ENCODE measurements at regions not wholly inside any gene's neighbourhood (a gene's known extent, or its start where the extent isn't known, plus 50 kb on each side); places are given as distances from the start of the nearest gene placed in this dataset.

DNA sequence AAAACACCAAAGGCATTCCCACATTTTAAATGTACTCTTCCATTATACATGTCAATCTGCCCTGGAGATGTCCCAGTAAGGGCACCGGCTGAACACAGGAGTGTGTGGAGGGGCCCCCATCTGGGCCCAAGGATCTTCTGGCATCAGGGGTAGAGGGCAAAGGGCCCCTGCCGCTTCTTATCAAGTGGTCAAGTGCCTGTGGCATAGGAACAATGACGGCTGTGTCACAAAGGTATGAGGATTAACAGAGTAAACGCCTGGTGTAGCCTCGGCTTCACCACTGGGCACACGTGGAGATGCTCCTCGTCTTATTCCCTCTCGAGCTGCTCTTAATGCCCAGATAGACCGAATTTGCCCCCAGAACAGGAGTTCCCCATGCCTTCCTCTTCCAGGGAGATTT is 169.7 kb upstream of the GLI2 start:
- Histone ChIP-seq H3K9me3 (no peaks in the 10 kb centered on the region), H3K4me1 (peaks cover 9 to 25% of the 10 kb centered on the region in 2 donors), H3K36me3 (no peaks in the 10 kb centered on the region), H3K27ac (peak overlapping the region in 1 of 2 donors; percentile 49), H3K27me3 (no peaks in the 10 kb centered on the region), H3K4me3 (peak overlapping the region in 1 of 2 donors; percentile 9)
- no peak for DNase-seq (ENCODE audit: low spot score in 2 of 2)
- intact Hi-C loops (cut with DNase I), result loop anchor here (1.0 to 5.0 kb wide), 5 partner anchors 26 to 314 kb away; partner anchors contain the start of gene RALB
- TF ChIP-seq, protein P1, sequence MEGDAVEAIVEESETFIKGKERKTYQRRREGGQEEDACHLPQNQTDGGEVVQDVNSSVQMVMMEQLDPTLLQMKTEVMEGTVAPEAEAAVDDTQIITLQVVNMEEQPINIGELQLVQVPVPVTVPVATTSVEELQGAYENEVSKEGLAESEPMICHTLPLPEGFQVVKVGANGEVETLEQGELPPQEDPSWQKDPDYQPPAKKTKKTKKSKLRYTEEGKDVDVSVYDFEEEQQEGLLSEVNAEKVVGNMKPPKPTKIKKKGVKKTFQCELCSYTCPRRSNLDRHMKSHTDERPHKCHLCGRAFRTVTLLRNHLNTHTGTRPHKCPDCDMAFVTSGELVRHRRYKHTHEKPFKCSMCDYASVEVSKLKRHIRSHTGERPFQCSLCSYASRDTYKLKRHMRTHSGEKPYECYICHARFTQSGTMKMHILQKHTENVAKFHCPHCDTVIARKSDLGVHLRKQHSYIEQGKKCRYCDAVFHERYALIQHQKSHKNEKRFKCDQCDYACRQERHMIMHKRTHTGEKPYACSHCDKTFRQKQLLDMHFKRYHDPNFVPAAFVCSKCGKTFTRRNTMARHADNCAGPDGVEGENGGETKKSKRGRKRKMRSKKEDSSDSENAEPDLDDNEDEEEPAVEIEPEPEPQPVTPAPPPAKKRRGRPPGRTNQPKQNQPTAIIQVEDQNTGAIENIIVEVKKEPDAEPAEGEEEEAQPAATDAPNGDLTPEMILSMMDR (IDR thresholded peaks at IDR 0.05), result no peak

DNA sequence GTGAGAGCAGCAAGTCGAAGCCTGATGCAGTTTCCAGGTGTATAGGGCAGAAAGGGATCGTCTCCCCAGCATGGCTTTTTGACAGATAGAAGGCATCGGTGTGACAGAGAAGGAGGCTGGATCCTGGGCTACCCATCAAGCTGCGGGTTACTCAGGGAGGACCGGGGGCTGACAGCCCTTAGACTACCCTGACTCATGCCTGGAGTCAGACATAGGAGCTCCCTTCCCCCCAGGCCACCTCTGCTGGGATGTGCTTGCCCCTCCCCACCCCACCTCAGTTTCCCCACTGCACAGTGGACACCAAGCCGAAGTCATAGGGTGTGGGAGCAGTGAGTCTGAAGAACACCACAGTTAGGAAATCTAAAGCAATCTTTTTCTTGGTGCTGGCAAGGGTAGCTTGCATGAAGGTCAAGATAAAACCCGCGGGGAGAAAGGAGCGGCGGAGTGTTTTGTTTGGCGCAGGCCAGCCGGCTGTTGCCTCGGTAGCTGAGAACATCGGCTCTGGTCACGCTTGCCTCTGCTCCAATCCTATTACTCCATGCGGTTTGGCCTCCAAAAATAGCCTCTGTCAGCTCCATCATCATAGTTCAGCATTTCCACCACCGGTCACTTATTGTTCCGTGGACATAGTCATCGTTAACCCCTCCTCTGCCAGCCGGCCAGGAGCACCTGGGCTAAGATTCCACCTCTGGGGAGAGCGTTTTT is 169.2 kb upstream of the GLI2 start:
- peak overlapping the region; percentile 49 to 50 for H3K27ac ChIP-seq
- intact Hi-C loops (cut with DNase I), result loop anchor here (1.0 to 5.0 kb wide), 5 partner anchors 26 to 314 kb away; partner anchors contain the start of gene RALB
- DNase-seq (ENCODE audit: low spot score in 2 of 2), result peak; percentile 60 to 93
- H3K36me3 ChIP-seq, result no peaks in the 10 kb centered on the region
- TF ChIP-seq, protein P1 (IDR thresholded peaks at IDR 0.05), result no peak
- no peaks in the 10 kb centered on the region for H3K9me3 ChIP-seq
- no peaks in the 10 kb centered on the region for H3K27me3 ChIP-seq
- peak overlapping the region in 1 of 2 donors; percentile 49 for H3K4me3 ChIP-seq
- H3K4me1 ChIP-seq, result peaks cover 9 to 25% of the 10 kb centered on the region in 2 donors

DNA sequence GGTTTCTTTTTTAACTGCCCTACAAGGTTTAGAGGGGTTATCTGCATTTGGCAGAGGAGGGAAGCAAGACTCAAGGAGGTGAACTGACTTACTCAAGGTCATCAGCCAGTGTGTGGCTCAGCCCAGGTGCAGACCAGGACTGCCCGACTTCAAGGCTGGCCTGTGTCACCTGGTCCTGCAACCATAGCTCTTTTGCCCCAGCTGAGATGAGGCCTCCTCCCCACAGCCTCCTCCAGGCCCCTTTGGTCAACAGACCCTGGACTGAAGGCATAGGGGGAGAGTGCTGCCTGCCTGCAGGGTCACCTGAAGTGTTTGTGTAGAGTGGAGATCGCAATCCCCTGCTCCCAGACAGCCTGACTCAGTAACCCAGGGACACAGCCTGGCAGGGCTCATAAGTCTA is 168.5 kb upstream of the GLI2 start:
- H3K27me3 ChIP-seq, result no peaks in the 10 kb centered on the region
- TF ChIP-seq, protein P1 (IDR thresholded peaks at IDR 0.05), result no peak
- peaks cover 9 to 25% of the 10 kb centered on the region in 2 donors for H3K4me1 ChIP-seq
- H3K36me3 ChIP-seq, result no peaks in the 10 kb centered on the region
- intact Hi-C loops (cut with DNase I), result loop anchor here (5.0 kb wide), 1 partner anchor 110 kb away; no protein-coding TSS in a partner anchor
- peak overlapping the region in 1 of 2 donors; percentile 1 for H3K27ac ChIP-seq
- no peaks in the 10 kb centered on the region for H3K9me3 ChIP-seq
- H3K4me3 ChIP-seq, result peak overlapping the region in 1 of 2 donors; percentile 49
- DNase-seq (ENCODE audit: low spot score in 2 of 2), result no peak

DNA sequence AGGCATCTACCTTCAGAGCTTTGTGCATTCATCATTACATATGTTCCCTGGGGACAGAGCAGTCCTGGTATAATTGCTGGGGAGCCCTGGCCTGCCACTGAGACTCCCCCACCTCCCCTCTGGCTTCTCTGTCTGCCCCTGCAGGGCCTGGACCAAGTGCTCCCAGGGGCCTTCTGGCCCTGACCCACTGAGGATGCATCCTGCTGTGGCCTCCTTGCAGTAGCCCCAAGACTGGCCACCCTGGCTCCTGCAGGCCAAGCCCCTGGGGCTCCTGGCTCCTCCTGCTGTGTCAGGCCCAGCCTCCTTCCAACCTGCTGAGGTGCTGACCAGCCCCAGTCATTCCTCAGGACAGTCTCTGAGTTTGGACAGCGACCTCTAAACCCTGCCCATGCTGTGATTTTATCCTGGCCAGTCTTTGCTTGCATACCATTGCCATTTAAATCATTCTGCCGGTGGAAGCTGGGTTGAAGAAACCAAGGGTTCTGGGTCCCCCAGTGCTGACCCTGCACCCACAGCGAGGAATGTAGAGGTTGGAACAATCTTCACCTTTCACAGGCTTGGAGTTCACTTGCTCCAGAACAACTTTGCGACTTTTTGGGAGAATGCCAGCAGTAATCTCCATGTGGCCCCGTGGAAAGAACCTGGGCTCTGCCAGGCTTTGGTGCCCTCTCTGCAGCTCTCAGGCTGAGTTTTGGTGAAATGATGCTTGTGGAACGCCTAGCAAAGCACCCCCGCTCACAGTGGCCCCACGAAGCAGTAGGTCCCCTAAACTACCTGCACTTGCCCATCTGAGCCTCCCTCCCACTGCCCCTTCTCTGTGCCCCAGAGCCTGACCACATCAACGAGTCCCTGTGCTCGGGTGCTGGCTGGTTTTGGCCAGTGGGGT is 167.3 kb upstream of the GLI2 start:
- Histone ChIP-seq H3K27me3 (no peaks in the 10 kb centered on the region), H3K9me3 (no peaks in the 10 kb centered on the region), H3K27ac (no peak overlapping the region), H3K4me3 (no peak overlapping the region), H3K4me1 (peaks cover 9 to 25% of the 10 kb centered on the region in 2 donors), H3K36me3 (no peaks in the 10 kb centered on the region)
- intact Hi-C loops (cut with DNase I), result loop anchor here (5.0 kb wide), 1 partner anchor 109 kb away; no protein-coding TSS in a partner anchor
- TF ChIP-seq, protein P1 (IDR thresholded peaks at IDR 0.05), result no peak
- DNase-seq (ENCODE audit: low spot score in 2 of 2), result no peak

DNA sequence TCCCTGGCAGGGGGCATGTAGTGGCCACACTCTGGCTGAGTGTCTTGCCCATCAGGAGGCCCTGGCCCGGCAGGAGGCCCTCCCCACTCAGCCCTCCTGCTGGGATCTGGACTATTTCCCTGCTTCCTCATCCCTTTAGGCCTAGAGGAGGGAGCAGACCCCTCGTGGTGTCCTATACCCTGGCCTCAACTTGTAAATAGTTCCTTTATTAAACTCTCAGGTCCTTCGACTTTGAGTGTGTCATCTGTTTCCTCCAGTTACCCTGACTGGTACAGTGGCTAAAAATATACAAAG is 166.7 kb upstream of the GLI2 start:
- Histone ChIP-seq H3K4me3 (no peak overlapping the region), H3K36me3 (no peaks in the 10 kb centered on the region), H3K27me3 (no peaks in the 10 kb centered on the region), H3K4me1 (peaks cover 9 to 25% of the 10 kb centered on the region in 2 donors), H3K9me3 (no peaks in the 10 kb centered on the region), H3K27ac (no peak overlapping the region)
- intact Hi-C loops (cut with DNase I), result loop anchor here (5.0 kb wide), 1 partner anchor 108 kb away; no protein-coding TSS in a partner anchor
- DNase-seq (ENCODE audit: low spot score in 2 of 2), result no peak
- TF ChIP-seq, protein P1 (IDR thresholded peaks at IDR 0.05), result no peak

All from ascending aorta (tissue), 2 donors.